Mesendoderm (in vitro differentiated cells): ENCODE measurements at regions not wholly inside any gene's neighbourhood (a gene's known extent, or its start where the extent isn't known, plus 50 kb on each side); places are given as distances from the start of the nearest gene placed in this dataset.

Experiments
- DNase-seq: peaks from one replicate; pipeline ENCODE4 v3.0.0; 2013
- H2AK5ac ChIP-seq: 2 replicates; pipeline ENCODE4 v1.6.1; 2013; ENCODE audit warnings: low read length, inconsistent platforms
- H2BK120ac ChIP-seq: 2 replicates; pipeline ENCODE4 v1.6.1; 2013; ENCODE audit warnings: low read depth, mild to moderate bottlenecking, low read length, moderate library complexity, mixed read lengths
- H2BK15ac ChIP-seq: replicated peaks from 2 replicates; pipeline ENCODE4 v1.6.1; 2013; ENCODE audit warnings: low read depth, mild to moderate bottlenecking, moderate library complexity
- H2BK5ac ChIP-seq: 2 replicates; pipeline ENCODE4 v1.6.1; 2013; ENCODE audit warnings: low read length, inconsistent platforms
- H3K18ac ChIP-seq: 2 replicates; pipeline ENCODE4 v1.6.1; 2013; ENCODE audit warnings: mild to moderate bottlenecking, low read length, mixed read lengths
- H3K23ac ChIP-seq: one replicate; pipeline ENCODE4 v1.6.1; 2013; ENCODE audit warnings: low read length
- H3K27ac ChIP-seq: 2 replicates; pipeline ENCODE4 v1.5.1; 2013; ENCODE audit warnings: low read depth, mild to moderate bottlenecking, inconsistent platforms, low read length, moderate library complexity
- H3K27me3 ChIP-seq: 2 replicates; pipeline ENCODE4 v1.6.1; 2013; ENCODE audit warnings: low read length, control low read depth, mild to moderate bottlenecking, inconsistent platforms; ENCODE audit not compliant: insufficient read depth, poor library complexity
- H3K36me3 ChIP-seq: 2 replicates; pipeline ENCODE4 v1.6.1; 2013; ENCODE audit warnings: low read length, inconsistent platforms; ENCODE audit not compliant: control insufficient read depth, insufficient read depth
- H3K4ac ChIP-seq: one replicate; pipeline ENCODE4 v1.6.1; 2013; ENCODE audit warnings: low read depth, mild to moderate bottlenecking, low read length, moderate library complexity
- H3K4me1 ChIP-seq: 2 replicates; pipeline ENCODE4 v1.6.1; 2013; ENCODE audit warnings: low read depth, low read length, inconsistent platforms; ENCODE audit not compliant: control insufficient read depth
- H3K4me2 ChIP-seq: 2 replicates; pipeline ENCODE4 v1.6.1; 2013; ENCODE audit warnings: low read length
- H3K4me3 ChIP-seq: 2 replicates; pipeline ENCODE4 v1.5.1; 2013; ENCODE audit warnings: mild to moderate bottlenecking, low read length
- H3K56ac ChIP-seq: one replicate; pipeline ENCODE4 v1.6.1; 2013; ENCODE audit warnings: low read length
- H3K79me1 ChIP-seq: 2 replicates; pipeline ENCODE4 v1.6.1; 2013; ENCODE audit warnings: low read length, inconsistent platforms
- H3K79me2 ChIP-seq: 2 replicates; pipeline ENCODE4 v1.6.1; 2013; ENCODE audit warnings: mild to moderate bottlenecking, low read length; ENCODE audit not compliant: control insufficient read depth, insufficient read depth
- H3K9ac ChIP-seq: 2 replicates; pipeline ENCODE4 v1.6.1; 2013; ENCODE audit warnings: low read length, inconsistent platforms
- H4K5ac ChIP-seq: one replicate; pipeline ENCODE4 v1.6.1; 2013; ENCODE audit warnings: low read length
- H4K8ac ChIP-seq: one replicate; pipeline ENCODE4 v1.6.1; 2013; ENCODE audit warnings: low read depth, mild to moderate bottlenecking, control low read depth, low read length, moderate library complexity
- WGBS: extraction: QIAGEN DNeasy Blood & Tissue Kit; methylation state at CpG from one replicate; pipeline ENCODE4 v1.1.7; 2013; ENCODE audit warnings: low lambda C conversion rate, missing lambda C conversion rate; ENCODE audit not compliant: insufficient coverage; ENCODE audit errors: extremely low coverage; 5-methylcytosine and 5-hydroxymethylcytosine counted together

- Histone ChIP-seq H4K8ac (no peak overlapping the region), H3K9ac (no peak overlapping the region), H3K18ac (no peak overlapping the region), H2BK15ac (no peak overlapping the region), H3K4me1 (no peaks in the 10 kb centered on the region), H3K79me1 (no peaks in the 10 kb centered on the region), H3K4ac (no peak overlapping the region), H3K79me2 (no peaks in the 10 kb centered on the region), H2AK5ac (no peak overlapping the region), H3K36me3 (no peaks in the 10 kb centered on the region), H3K4me3 (no peak overlapping the region), H3K56ac (no peak overlapping the region), H3K4me2 (no peak overlapping the region), H3K27me3 (no peaks in the 10 kb centered on the region), H2BK5ac (no peak overlapping the region), H3K27ac (no peak overlapping the region), H3K23ac (no peak overlapping the region), H2BK120ac (no peak overlapping the region), H4K5ac (no peak overlapping the region)
- no peak for DNase-seq
- WGBS = no CpG with 5 or more reads among the region's 4 CpGs
Observed at GRCh38 chr10:120398180-120398579, 58.8 kb upstream of the PLPP4 start.

GRCh38 chr10:120400601-120401000 lies 56.4 kb upstream of the PLPP4 start:
- H2BK120ac ChIP-seq = no peak overlapping the region
- no peak overlapping the region for H4K5ac ChIP-seq
- no peak overlapping the region for H3K9ac ChIP-seq
- DNase-seq = no peak
- H3K4me3 ChIP-seq = no peak overlapping the region
- H2BK15ac ChIP-seq = no peak overlapping the region
- no peaks in the 10 kb centered on the region for H3K79me1 ChIP-seq
- WGBS = no CpG with 5 or more reads among the region's 1 CpG
- no peak overlapping the region for H2BK5ac ChIP-seq
- H3K4me1 ChIP-seq = no peaks in the 10 kb centered on the region
- H2AK5ac ChIP-seq = no peak overlapping the region
- H3K18ac ChIP-seq = no peak overlapping the region
- H4K8ac ChIP-seq = no peak overlapping the region
- no peaks in the 10 kb centered on the region for H3K36me3 ChIP-seq
- no peak overlapping the region for H3K27ac ChIP-seq
- no peak overlapping the region for H3K4me2 ChIP-seq
- no peak overlapping the region for H3K56ac ChIP-seq
- H3K79me2 ChIP-seq = no peaks in the 10 kb centered on the region
- no peak overlapping the region for H3K23ac ChIP-seq
- no peak overlapping the region for H3K4ac ChIP-seq
- no peaks in the 10 kb centered on the region for H3K27me3 ChIP-seq

- no peaks in the 10 kb centered on the region for H3K79me2 ChIP-seq
- no peak overlapping the region for H3K4me3 ChIP-seq
- H3K56ac ChIP-seq = no peak overlapping the region
- H3K23ac ChIP-seq = no peak overlapping the region
- no CpG with 5 or more reads among the region's 1 CpG for WGBS
- H3K27me3 ChIP-seq = no peaks in the 10 kb centered on the region
- H4K5ac ChIP-seq = no peak overlapping the region
- no peak overlapping the region for H3K4me2 ChIP-seq
- no peak overlapping the region for H2BK15ac ChIP-seq
- H3K4ac ChIP-seq = no peak overlapping the region
- H3K4me1 ChIP-seq = no peaks in the 10 kb centered on the region
- no peaks in the 10 kb centered on the region for H3K79me1 ChIP-seq
- DNase-seq = no peak
- no peak overlapping the region for H4K8ac ChIP-seq
- H2AK5ac ChIP-seq = no peak overlapping the region
- no peak overlapping the region for H2BK120ac ChIP-seq
- no peaks in the 10 kb centered on the region for H3K36me3 ChIP-seq
- H3K18ac ChIP-seq = no peak overlapping the region
- no peak overlapping the region for H2BK5ac ChIP-seq
- no peak overlapping the region for H3K9ac ChIP-seq
- no peak overlapping the region for H3K27ac ChIP-seq
Observed at GRCh38 chr10:120402147-120402766, 54.8 kb upstream of the PLPP4 start.

- Histone ChIP-seq H2BK5ac (no peak overlapping the region), H3K4me2 (no peak overlapping the region), H2BK120ac (no peak overlapping the region), H3K79me1 (no peaks in the 10 kb centered on the region), H2AK5ac (no peak overlapping the region), H3K27ac (no peak overlapping the region), H3K4ac (no peak overlapping the region), H3K4me3 (no peak overlapping the region), H3K56ac (no peak overlapping the region), H3K36me3 (no peaks in the 10 kb centered on the region), H3K79me2 (no peaks in the 10 kb centered on the region), H2BK15ac (no peak overlapping the region), H3K23ac (no peak overlapping the region), H3K4me1 (no peaks in the 10 kb centered on the region), H3K27me3 (no peaks in the 10 kb centered on the region), H4K8ac (no peak overlapping the region), H4K5ac (no peak overlapping the region), H3K9ac (no peak overlapping the region), H3K18ac (no peak overlapping the region)
- WGBS = no CpG with 5 or more reads among the region's 3 CpGs
- DNase-seq = no peak
Observed at GRCh38 chr10:120403109-120403508, 53.9 kb upstream of the PLPP4 start.

- Histone ChIP-seq H3K9ac (no peak overlapping the region), H3K79me2 (no peaks in the 10 kb centered on the region), H3K18ac (no peak overlapping the region), H4K8ac (no peak overlapping the region), H3K79me1 (no peaks in the 10 kb centered on the region), H3K4me1 (no peaks in the 10 kb centered on the region), H2BK120ac (no peak overlapping the region), H3K27me3 (no peaks in the 10 kb centered on the region), H3K27ac (no peak overlapping the region), H3K4me3 (no peak overlapping the region), H3K36me3 (no peaks in the 10 kb centered on the region), H2AK5ac (no peak overlapping the region), H3K56ac (no peak overlapping the region), H3K4me2 (no peak overlapping the region), H2BK5ac (no peak overlapping the region), H4K5ac (no peak overlapping the region), H2BK15ac (no peak overlapping the region), H3K23ac (no peak overlapping the region), H3K4ac (no peak overlapping the region)
- no CpG with 5 or more reads among the region's 4 CpGs for WGBS
- no peak for DNase-seq
Observed at GRCh38 chr10:120406376-120406775, 50.7 kb upstream of the PLPP4 start.
